ENCODE measurements at regions not wholly inside any gene's neighbourhood (a gene's known extent, or its start where the extent isn't known, plus 50 kb on each side); places are given as distances from the start of the nearest gene placed in this dataset.

DNA sequence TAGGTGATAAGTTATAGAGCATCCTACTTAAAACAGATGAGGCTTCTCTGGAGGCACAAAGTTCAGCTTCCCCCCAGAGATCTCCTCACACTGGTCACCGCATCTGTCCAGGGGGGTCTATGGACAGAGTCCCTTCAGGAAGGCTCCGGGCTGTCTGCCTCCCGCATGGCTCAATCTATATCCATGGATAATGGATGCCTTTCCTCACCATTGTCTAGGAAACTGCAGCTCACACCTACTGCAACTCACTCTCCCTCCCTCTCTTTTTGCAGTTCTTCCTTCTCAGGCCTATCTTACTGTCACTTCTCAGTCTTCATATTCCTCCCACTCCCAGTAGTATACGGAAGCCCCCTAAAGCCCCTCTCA lies 100.6 kb upstream of the BCL2L14 start:
- CTCF ChIA-PET: interaction anchor here (0.6 kb wide), 1 partner anchor 63 kb away, joined by 5 read pairs; no protein-coding TSS in a partner anchor
- no TSS peak for BruUV-seq (replicated peaks)
- ATAC-seq (no peak), DNase-seq (ENCODE audit: low read depth, low spot score) (no peak)
- H3K9me3 ChIP-seq (ENCODE audit: control insufficient read depth, insufficient read depth, low read depth, low read length): no peaks in the 10 kb centered on the region
- POLR2A ChIA-PET: no interaction called here
- no peak overlapping the region for H3K27ac ChIP-seq (ENCODE audit: low read length)
- no peaks in the 10 kb centered on the region for H3K36me3 ChIP-seq (ENCODE audit: control insufficient read depth, insufficient read depth, low read length)
- intact Hi-C loops (cut with micrococcal nuclease; ENCODE audit: unreplicated experiment): no loop called here
- in situ Hi-C loops (cut with HindIII; ENCODE audit: low pct_unique_long_range_greater_than_20kb, low sequenced_read_pairs): no loop called here
- TF ChIP-seq, protein P1, sequence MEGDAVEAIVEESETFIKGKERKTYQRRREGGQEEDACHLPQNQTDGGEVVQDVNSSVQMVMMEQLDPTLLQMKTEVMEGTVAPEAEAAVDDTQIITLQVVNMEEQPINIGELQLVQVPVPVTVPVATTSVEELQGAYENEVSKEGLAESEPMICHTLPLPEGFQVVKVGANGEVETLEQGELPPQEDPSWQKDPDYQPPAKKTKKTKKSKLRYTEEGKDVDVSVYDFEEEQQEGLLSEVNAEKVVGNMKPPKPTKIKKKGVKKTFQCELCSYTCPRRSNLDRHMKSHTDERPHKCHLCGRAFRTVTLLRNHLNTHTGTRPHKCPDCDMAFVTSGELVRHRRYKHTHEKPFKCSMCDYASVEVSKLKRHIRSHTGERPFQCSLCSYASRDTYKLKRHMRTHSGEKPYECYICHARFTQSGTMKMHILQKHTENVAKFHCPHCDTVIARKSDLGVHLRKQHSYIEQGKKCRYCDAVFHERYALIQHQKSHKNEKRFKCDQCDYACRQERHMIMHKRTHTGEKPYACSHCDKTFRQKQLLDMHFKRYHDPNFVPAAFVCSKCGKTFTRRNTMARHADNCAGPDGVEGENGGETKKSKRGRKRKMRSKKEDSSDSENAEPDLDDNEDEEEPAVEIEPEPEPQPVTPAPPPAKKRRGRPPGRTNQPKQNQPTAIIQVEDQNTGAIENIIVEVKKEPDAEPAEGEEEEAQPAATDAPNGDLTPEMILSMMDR (IDR thresholded peaks at IDR 0.05): no peak
- TF ChIP-seq POLR2AphosphoS5 (IDR thresholded peaks at IDR 0.05; ENCODE audit: low read depth, low read length) (no peak), SIN3A (IDR thresholded peaks at IDR 0.05; ENCODE audit: borderline replicate concordance, insufficient read depth, low read depth, low read length) (no peak), TCF7L2 (IDR thresholded peaks at IDR 0.05; ENCODE audit: low read depth, low read length) (no peak)
- TF ChIP-seq, protein P2, sequence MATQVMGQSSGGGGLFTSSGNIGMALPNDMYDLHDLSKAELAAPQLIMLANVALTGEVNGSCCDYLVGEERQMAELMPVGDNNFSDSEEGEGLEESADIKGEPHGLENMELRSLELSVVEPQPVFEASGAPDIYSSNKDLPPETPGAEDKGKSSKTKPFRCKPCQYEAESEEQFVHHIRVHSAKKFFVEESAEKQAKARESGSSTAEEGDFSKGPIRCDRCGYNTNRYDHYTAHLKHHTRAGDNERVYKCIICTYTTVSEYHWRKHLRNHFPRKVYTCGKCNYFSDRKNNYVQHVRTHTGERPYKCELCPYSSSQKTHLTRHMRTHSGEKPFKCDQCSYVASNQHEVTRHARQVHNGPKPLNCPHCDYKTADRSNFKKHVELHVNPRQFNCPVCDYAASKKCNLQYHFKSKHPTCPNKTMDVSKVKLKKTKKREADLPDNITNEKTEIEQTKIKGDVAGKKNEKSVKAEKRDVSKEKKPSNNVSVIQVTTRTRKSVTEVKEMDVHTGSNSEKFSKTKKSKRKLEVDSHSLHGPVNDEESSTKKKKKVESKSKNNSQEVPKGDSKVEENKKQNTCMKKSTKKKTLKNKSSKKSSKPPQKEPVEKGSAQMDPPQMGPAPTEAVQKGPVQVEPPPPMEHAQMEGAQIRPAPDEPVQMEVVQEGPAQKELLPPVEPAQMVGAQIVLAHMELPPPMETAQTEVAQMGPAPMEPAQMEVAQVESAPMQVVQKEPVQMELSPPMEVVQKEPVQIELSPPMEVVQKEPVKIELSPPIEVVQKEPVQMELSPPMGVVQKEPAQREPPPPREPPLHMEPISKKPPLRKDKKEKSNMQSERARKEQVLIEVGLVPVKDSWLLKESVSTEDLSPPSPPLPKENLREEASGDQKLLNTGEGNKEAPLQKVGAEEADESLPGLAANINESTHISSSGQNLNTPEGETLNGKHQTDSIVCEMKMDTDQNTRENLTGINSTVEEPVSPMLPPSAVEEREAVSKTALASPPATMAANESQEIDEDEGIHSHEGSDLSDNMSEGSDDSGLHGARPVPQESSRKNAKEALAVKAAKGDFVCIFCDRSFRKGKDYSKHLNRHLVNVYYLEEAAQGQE (IDR thresholded peaks at IDR 0.05; ENCODE audit: insufficient read depth in 1 of 2, low read depth in 2 of 2, low read length in 1 of 2): no peak
- H3K4me1 ChIP-seq (ENCODE audit: control insufficient read depth, insufficient read depth, low read length): no peaks in the 10 kb centered on the region
- no peak overlapping the region for H3K4me3 ChIP-seq (ENCODE audit: low read depth in 2 of 2, low read length in 2 of 2)
- H3K27me3 ChIP-seq (ENCODE audit: control insufficient read depth, insufficient read depth, low read length): no peaks in the 10 kb centered on the region

DNA sequence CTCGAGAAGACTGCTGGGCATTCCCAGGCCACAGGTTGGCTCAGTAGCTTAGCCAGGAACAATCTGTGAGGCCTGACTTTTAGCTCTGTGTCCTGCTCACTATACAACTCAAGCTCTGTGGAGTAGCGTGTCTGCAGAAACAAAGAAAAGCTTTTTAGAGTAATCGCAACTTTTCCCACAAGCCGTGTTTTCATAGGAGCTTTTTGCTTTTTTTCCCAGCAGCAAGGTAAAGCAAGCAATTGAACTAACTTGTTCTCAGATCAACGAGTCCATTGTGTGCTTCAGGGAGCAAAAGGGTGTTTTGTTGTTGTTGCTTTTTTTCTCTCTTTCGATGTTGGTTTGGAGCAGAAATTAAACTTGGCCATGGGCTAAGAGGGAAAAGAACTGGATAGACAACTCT lies 97.3 kb upstream of the BCL2L14 start:
- no peaks in the 10 kb centered on the region for H3K9me3 ChIP-seq (ENCODE audit: control insufficient read depth, insufficient read depth, low read depth, low read length)
- DNase-seq (ENCODE audit: low read depth, low spot score) (no peak), ATAC-seq (no peak)
- no peak for TF ChIP-seq TCF7L2 (IDR thresholded peaks at IDR 0.05; ENCODE audit: low read depth, low read length)
- TF ChIP-seq, protein P2 (IDR thresholded peaks at IDR 0.05; ENCODE audit: insufficient read depth in 1 of 2, low read depth in 2 of 2, low read length in 1 of 2): no peak
- TF ChIP-seq SIN3A (IDR thresholded peaks at IDR 0.05; ENCODE audit: borderline replicate concordance, insufficient read depth, low read depth, low read length): no peak
- TF ChIP-seq POLR2AphosphoS5 (IDR thresholded peaks at IDR 0.05; ENCODE audit: low read depth, low read length): no peak
- TF ChIP-seq, protein P1 (IDR thresholded peaks at IDR 0.05): no peak
- no peak overlapping the region for H3K4me3 ChIP-seq (ENCODE audit: low read depth in 2 of 2, low read length in 2 of 2)
- H3K27ac ChIP-seq (ENCODE audit: low read length): no peak overlapping the region
- H3K27me3 ChIP-seq (ENCODE audit: control insufficient read depth, insufficient read depth, low read length): no peaks in the 10 kb centered on the region
- ChIA-PET POLR2A (no interaction called here), CTCF (no interaction called here)
- no peaks in the 10 kb centered on the region for H3K36me3 ChIP-seq (ENCODE audit: control insufficient read depth, insufficient read depth, low read length)
- BruUV-seq (replicated peaks): no TSS peak
- intact Hi-C loops (cut with micrococcal nuclease; ENCODE audit: unreplicated experiment) (no loop called here), in situ Hi-C loops (cut with HindIII; ENCODE audit: low pct_unique_long_range_greater_than_20kb, low sequenced_read_pairs) (no loop called here)
- no peaks in the 10 kb centered on the region for H3K4me1 ChIP-seq (ENCODE audit: control insufficient read depth, insufficient read depth, low read length)

Data from Panc1 (cell line).